OCI-LY7 (cell line): ENCODE measurements at regions not wholly inside any gene's neighbourhood (a gene's known extent, or its start where the extent isn't known, plus 50 kb on each side); places are given as distances from the start of the nearest gene placed in this dataset.

Experiments
- CTCF ChIP-seq: fragments of 200-600 bp; sonication (generic); conservative IDR thresholded peaks from 2 replicates; pipeline ENCODE4 v1.5.1; 2014; ENCODE audit warnings: mild to moderate bottlenecking, antibody characterized with exemption, low read length, moderate library complexity, mixed read lengths
- EZH2phosphoT487 ChIP-seq: fragments of 200-600 bp; sonication (generic); IDR thresholded peaks from 2 replicates; pipeline ENCODE4 v1.6.1; 2018; ENCODE audit warnings: low read depth, borderline replicate concordance, mild to moderate bottlenecking, mixed run types, antibody characterized with exemption, low read length, moderate library complexity, mixed read lengths

DNA sequence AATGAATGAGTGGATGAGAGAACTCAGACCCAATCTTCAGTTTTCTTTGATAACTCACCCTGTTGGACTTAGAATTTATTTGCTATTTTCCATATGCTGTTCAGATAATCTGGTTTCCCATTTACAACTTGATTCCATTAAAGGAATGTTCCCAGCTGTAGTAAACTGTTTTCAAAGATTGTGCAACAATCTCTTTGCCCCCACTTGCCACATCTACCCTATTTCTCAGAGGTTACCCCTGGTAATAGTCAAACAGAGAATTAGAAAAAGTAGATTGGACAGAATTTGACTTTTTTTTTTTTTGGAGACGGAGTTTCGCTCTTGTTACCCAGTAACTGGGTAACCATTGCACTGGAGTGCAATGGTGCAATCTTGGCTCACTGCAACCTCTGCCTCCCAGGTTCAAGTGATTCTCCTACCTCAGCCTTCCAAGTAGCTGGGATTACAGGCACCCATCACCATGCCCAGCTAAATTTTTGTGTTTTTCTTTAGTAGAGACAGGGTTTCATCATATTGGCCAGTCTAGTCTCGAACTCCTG, 93.4 kb upstream of the SIX2 start:
- TF ChIP-seq CTCF, result no peak
- no peak for TF ChIP-seq EZH2phosphoT487
